Cardiac muscle cell (in vitro differentiated cells and primary cell): ENCODE measurements at regions not wholly inside any gene's neighbourhood (a gene's known extent, or its start where the extent isn't known, plus 50 kb on each side); places are given as distances from the start of the nearest gene placed in this dataset.

Source experiments
- DNase-seq, 2 donors: peaks; one replicate each; pipeline versions ENCODE4 v3.0.0 to v3.0.0-alpha.2; 2010 to 2017; ENCODE audit warnings: low read depth in 1 of 2, low spot score in 1 of 2
- H3K27ac ChIP-seq: fragments of 200-600 bp; sonication (generic); 2 replicates; pipeline ENCODE4 v1.5.1; 2016
- H3K27me3 ChIP-seq: fragments of 200-600 bp; sonication (generic); 2 replicates; pipeline ENCODE4 v1.6.0; 2016; ENCODE audit warnings: control low read depth
- H3K36me3 ChIP-seq: fragments of 200-600 bp; sonication (generic); 2 replicates; pipeline ENCODE4 v1.5.1; 2016; ENCODE audit warnings: control low read depth
- H3K4me1 ChIP-seq: fragments of 200-600 bp; sonication (generic); 2 replicates; pipeline ENCODE4 v1.8.1; 2017; ENCODE audit warnings: low read depth, mild to moderate bottlenecking, mixed run types
- H3K4me3 ChIP-seq: fragments of 200-600 bp; sonication (generic); 2 replicates; pipeline ENCODE4 v1.5.1; 2016; ENCODE audit warnings: mild to moderate bottlenecking
- H3K9me3 ChIP-seq: fragments of 200-600 bp; sonication (generic); 2 replicates; pipeline ENCODE4 v1.5.1; 2017; ENCODE audit warnings: low read depth, mild to moderate bottlenecking, control low read depth
- CTCF ChIP-seq: IDR thresholded peaks from 2 replicates; pipeline ENCODE4 v1.5.1; 2012; ENCODE audit warnings: low read depth, mild to moderate bottlenecking, low read length

GRCh38 chrX:65610481-65610880 lies 57.0 kb upstream of the MSN start:
- Histone ChIP-seq H3K4me3 (no peak overlapping the region), H3K27ac (no peak overlapping the region), H3K36me3 (no peaks in the 10 kb centered on the region), H3K27me3 (no peaks in the 10 kb centered on the region), H3K4me1 (no peaks in the 10 kb centered on the region), H3K9me3 (peaks cover 3% of the 10 kb centered on the region)
- TF ChIP-seq CTCF, result no peak
- DNase-seq, result no peak

- Histone ChIP-seq H3K4me3 (no peak overlapping the region), H3K27me3 (no peaks in the 10 kb centered on the region), H3K36me3 (no peaks in the 10 kb centered on the region), H3K4me1 (no peaks in the 10 kb centered on the region), H3K9me3 (peaks cover 3% of the 10 kb centered on the region), H3K27ac (no peak overlapping the region)
- no peak for TF ChIP-seq CTCF
- DNase-seq, result peak in 1 of 2 donors; percentile 76
These were observed 57.4 kb upstream of the MSN start for GRCh38 chrX:65610040-65610439.

- peaks cover 3% of the 10 kb centered on the region for H3K9me3 ChIP-seq
- H3K27me3 ChIP-seq, result no peaks in the 10 kb centered on the region
- H3K36me3 ChIP-seq, result no peaks in the 10 kb centered on the region
- H3K27ac ChIP-seq, result no peak overlapping the region
- no peak for TF ChIP-seq CTCF
- DNase-seq, result no peak
- H3K4me1 ChIP-seq, result no peaks in the 10 kb centered on the region
- H3K4me3 ChIP-seq, result no peak overlapping the region
These were observed 58.2 kb upstream of the MSN start for GRCh38 chrX:65609237-65609636.

GRCh38 chrX:65608026-65608425 lies 59.4 kb upstream of the MSN start:
- Histone ChIP-seq H3K4me1 (no peaks in the 10 kb centered on the region), H3K4me3 (no peak overlapping the region), H3K27ac (no peak overlapping the region), H3K36me3 (no peaks in the 10 kb centered on the region), H3K27me3 (no peaks in the 10 kb centered on the region), H3K9me3 (peaks cover 3% of the 10 kb centered on the region)
- TF ChIP-seq CTCF, result no peak
- no peak for DNase-seq

- no peaks in the 10 kb centered on the region for H3K36me3 ChIP-seq
- peaks cover 3% of the 10 kb centered on the region for H3K9me3 ChIP-seq
- no peaks in the 10 kb centered on the region for H3K27me3 ChIP-seq
- no peaks in the 10 kb centered on the region for H3K4me1 ChIP-seq
- no peak overlapping the region for H3K27ac ChIP-seq
- TF ChIP-seq CTCF, result no peak
- H3K4me3 ChIP-seq, result no peak overlapping the region
- peak in 1 of 2 donors; percentile 24 for DNase-seq
These were observed 60.2 kb upstream of the MSN start for GRCh38 chrX:65607070-65607742.
